GM12892 (cell line): ENCODE measurements at regions not wholly inside any gene's neighbourhood (a gene's known extent, or its start where the extent isn't known, plus 50 kb on each side); places are given as distances from the start of the nearest gene placed in this dataset.

ENCODE experiments used
- DNase-seq: peaks from one replicate; pipeline ENCODE4 v3.0.0; 2011; ENCODE audit not compliant: insufficient read length
- FAIRE-seq: peaks from 2 replicates; lab custom pipeline; 2011; peaks lifted over from hg19 to GRCh38; lab: Jason Lieb, UNC
- POLR2A ChIP-seq: IDR thresholded peaks from 2 replicates; pipeline ENCODE4 v1.6.1; 2011; ENCODE audit warnings: low read depth, low read length, control low read depth
- POLR2AphosphoS5 ChIP-seq: IDR thresholded peaks from 2 replicates; pipeline ENCODE4 v1.6.1; 2011; ENCODE audit warnings: low read depth, low read length, control low read depth
- TAF1 ChIP-seq: IDR thresholded peaks from 2 replicates; pipeline ENCODE4 v1.6.1; 2011; ENCODE audit warnings: low read depth, mild to moderate bottlenecking, control low read depth, low read length, borderline replicate concordance

DNA sequence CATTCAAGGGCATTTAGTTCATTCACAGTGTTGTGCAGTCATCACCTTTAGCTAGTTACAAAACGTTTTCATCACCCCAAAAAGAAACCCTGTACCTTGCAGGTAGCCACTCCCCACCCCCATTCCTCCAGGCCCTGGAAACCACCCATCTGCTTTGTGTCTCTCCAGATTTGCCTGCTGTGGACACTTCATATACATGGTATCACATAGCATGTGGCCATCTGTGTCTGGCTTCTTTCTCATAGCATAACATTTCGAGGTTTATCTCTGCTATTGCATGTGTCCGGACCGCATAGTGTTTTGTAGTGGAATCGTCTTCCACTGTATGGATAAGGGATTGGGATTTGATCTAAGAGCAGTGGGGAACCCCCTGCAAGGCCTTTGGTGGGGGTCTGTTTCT is 143.1 kb downstream of the AACS start:
- no peak for DNase-seq
- FAIRE-seq, result no peak
- TF ChIP-seq TAF1 (no peak), POLR2AphosphoS5 (no peak), POLR2A (no peak)

DNA sequence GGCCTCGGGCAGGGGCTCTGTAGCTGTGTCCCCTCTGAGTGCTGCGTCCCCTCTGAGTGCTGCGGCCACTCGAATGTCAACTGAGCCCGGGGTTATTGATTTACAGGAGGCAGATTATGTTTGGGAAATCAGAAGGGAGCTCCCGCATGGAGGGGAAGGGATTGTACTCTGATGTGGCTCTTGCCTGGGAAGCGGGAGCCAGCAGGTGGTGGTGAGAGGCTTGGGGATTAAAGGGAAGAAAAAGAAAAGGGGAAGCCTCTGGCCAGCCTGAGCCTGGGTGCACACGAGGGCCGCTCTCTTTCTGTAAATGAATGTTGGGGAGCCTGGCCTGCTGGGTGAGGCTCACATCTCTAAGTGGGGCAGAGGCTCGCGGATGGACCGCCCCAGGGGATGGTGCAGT is 143.7 kb downstream of the AACS start:
- FAIRE-seq (no peak), DNase-seq (no peak)
- TF ChIP-seq TAF1 (no peak), POLR2AphosphoS5 (no peak), POLR2A (no peak)

DNA sequence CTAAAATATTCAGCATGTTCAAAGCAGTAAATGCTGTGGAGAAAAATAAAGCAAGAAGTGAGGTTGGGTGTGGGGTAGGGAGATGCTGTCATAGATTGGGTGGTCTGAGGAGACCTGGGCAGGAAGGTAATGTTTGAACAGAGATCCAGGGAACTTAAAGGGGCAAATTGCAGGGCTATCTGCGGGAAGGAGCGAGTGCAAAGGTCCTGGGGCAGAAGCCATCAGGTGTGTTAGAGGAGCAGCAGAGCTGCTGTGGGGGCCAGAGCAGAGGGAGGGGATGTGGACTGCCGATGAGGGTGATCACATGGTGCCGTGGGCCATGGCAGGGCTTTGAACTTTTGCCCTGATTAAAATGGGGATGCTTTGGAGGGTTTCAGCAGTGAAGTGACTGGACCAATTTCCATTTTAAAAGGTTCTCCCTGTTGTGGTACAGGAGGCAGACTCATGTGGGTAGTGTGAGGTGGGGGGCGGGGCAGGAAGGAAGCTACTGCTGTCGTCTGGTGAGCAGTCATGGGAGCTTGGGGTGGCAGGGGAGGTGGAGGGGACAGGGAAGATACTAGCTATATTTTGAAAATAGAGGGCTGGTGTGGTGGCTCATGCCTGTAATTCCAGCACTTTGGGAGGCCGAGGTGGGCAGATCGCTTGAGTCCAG is 145.0 kb downstream of the AACS start:
- no peak for DNase-seq
- no peak for FAIRE-seq
- TF ChIP-seq POLR2AphosphoS5 (no peak), TAF1 (no peak), POLR2A (no peak)

- TF ChIP-seq POLR2AphosphoS5 (no peak), TAF1 (no peak), POLR2A (no peak)
- FAIRE-seq (no peak), DNase-seq (no peak)
These were observed 146.2 kb downstream of the AACS start for GRCh38 chr12:125211464-125211863.

GRCh38 chr12:125214289-125214688 is 149.1 kb downstream of the AACS start:
- TF ChIP-seq TAF1 (no peak), POLR2AphosphoS5 (no peak), POLR2A (no peak)
- no peak for FAIRE-seq
- DNase-seq, result no peak

DNA sequence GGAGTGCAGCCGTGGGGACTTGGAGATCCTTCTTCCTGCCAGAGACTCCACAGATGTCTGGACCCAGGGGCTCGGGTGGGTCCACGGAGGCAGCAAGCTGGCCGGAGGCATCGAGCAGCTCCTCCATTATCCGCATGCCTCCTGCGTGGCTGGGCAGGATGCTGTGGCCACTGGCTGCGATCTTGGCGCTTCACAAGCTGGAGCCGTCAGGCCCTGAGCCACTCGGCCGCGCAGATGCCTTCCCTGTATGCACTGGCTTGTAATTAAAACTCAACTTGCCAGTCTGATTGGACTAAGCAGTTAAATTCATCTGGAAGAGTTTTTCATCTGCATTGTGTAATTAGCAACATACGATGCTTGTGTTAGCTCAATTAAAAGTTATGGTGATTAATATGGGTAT is 151.5 kb downstream of the AACS start:
- TF ChIP-seq POLR2A (no peak), POLR2AphosphoS5 (no peak), TAF1 (no peak)
- FAIRE-seq, result no peak
- no peak for DNase-seq

- TF ChIP-seq POLR2AphosphoS5 (no peak), TAF1 (no peak), POLR2A (no peak)
- DNase-seq (no peak), FAIRE-seq (no peak)
These were observed 152.1 kb downstream of the AACS start for GRCh38 chr12:125217308-125217707.

DNA sequence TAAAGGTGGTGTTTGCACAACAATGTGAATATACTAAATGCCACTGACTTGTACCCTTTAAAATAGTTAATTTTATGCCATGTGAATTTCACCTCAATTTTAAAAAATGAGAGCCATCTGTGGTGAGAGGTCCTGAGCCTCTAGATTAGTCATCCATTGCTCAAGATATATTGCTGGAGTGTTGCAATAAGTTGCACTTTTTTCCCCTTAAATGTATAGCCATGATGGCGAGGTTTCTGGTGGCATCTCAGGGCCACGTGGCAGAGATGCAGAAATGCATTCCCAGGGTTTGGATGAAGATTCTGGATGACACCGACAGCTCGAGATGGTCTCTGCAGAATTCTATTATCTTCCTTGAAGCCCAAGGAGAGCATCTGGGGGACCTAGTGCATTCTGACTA is 153.7 kb downstream of the AACS start:
- FAIRE-seq, result no peak
- no peak for TF ChIP-seq TAF1
- no peak for DNase-seq

GRCh38 chr12:125220404-125221273 is 155.4 kb downstream of the AACS start:
- no peak for TF ChIP-seq POLR2A
- no peak for TF ChIP-seq TAF1
- no peak for TF ChIP-seq POLR2AphosphoS5
- DNase-seq (no peak), FAIRE-seq (no peak)

DNA sequence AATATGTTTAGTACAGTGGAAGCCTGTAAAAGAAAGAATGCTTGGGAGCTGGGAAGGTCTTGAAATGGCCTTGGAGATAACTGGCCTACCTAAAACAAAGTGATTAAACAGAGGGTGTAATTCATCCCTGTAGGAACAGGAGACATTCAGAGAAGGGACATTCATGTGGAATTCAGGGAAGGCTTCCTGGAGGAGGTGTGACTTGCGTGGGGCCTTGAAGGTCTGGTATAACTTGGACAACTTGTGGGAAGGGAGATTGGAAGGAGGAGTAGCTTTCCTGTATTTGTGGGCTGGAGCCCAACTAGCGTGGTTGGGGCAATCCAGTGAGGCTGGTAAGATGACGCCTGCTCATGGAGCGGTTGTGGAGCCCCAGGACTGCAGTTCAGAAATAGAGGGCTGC is 156.4 kb downstream of the AACS start:
- FAIRE-seq (no peak), DNase-seq (no peak)
- TF ChIP-seq TAF1 (no peak), POLR2AphosphoS5 (no peak), POLR2A (no peak)

- no peak for TF ChIP-seq POLR2AphosphoS5
- no peak for TF ChIP-seq POLR2A
- no peak for TF ChIP-seq TAF1
- no peak for FAIRE-seq
- no peak for DNase-seq
These were observed 157.6 kb downstream of the AACS start for GRCh38 chr12:125222876-125223275.

- TF ChIP-seq POLR2A, result no peak
- TF ChIP-seq POLR2AphosphoS5, result no peak
- TF ChIP-seq TAF1, result no peak
- FAIRE-seq, result no peak
- no peak for DNase-seq
These were observed 160.4 kb downstream of the AACS start for GRCh38 chr12:125225641-125226040.
